ENCODE measurements at regions not wholly inside any gene's neighbourhood (a gene's known extent, or its start where the extent isn't known, plus 50 kb on each side); places are given as distances from the start of the nearest gene placed in this dataset.

- Histone ChIP-seq H3K27me3 (ENCODE audit: control insufficient read depth, insufficient read depth, low read length) (peaks cover 3% of the 10 kb centered on the region; the same call in 1 of the 2 replicates), H3K36me3 (ENCODE audit: control insufficient read depth, insufficient read depth, low read length) (no peaks in the 10 kb centered on the region), H3K27ac (ENCODE audit: low read length) (no peak overlapping the region), H3K4me1 (ENCODE audit: control insufficient read depth, insufficient read depth, low read length) (no peaks in the 10 kb centered on the region), H3K4me3 (ENCODE audit: low read depth in 2 of 2, low read length in 2 of 2) (no peak overlapping the region), H3K9me3 (ENCODE audit: control insufficient read depth, insufficient read depth, low read depth, low read length) (no peaks in the 10 kb centered on the region)
- in situ Hi-C loops (cut with HindIII; ENCODE audit: low pct_unique_long_range_greater_than_20kb, low sequenced_read_pairs): no loop called here
- BruUV-seq (replicated peaks): no TSS peak
- no peak for TF ChIP-seq TCF7L2 (IDR thresholded peaks at IDR 0.05; ENCODE audit: low read depth, low read length)
- no peak for TF ChIP-seq REST (IDR thresholded peaks at IDR 0.05; ENCODE audit: insufficient read depth in 1 of 2, low read depth in 2 of 2, low read length in 1 of 2)
- TF ChIP-seq CTCF (IDR thresholded peaks at IDR 0.05): no peak
- TF ChIP-seq POLR2AphosphoS5 (IDR thresholded peaks at IDR 0.05; ENCODE audit: low read depth, low read length): no peak
- no peak for TF ChIP-seq SIN3A (IDR thresholded peaks at IDR 0.05; ENCODE audit: borderline replicate concordance, insufficient read depth, low read depth, low read length)
- ChIA-PET CTCF (no interaction called here), POLR2A (no interaction called here)
- intact Hi-C loops (cut with micrococcal nuclease; ENCODE audit: unreplicated experiment): no loop called here
- no peak for DNase-seq (ENCODE audit: low read depth, low spot score)
- ATAC-seq: no peak
Observed at GRCh38 chr11:131297441-131297840, 73.0 kb upstream of the NTM start.

GRCh38 chr11:131299598-131300438 lies 70.6 kb upstream of the NTM start:
- ChIA-PET POLR2A (interaction anchor here (0.6 kb wide), 1 partner anchor 34 kb away, joined by 3 read pairs; no protein-coding TSS in a partner anchor), CTCF (no interaction called here)
- Histone ChIP-seq H3K4me1 (ENCODE audit: control insufficient read depth, insufficient read depth, low read length) (no peaks in the 10 kb centered on the region), H3K9me3 (ENCODE audit: control insufficient read depth, insufficient read depth, low read depth, low read length) (no peaks in the 10 kb centered on the region), H3K27ac (ENCODE audit: low read length) (no peak overlapping the region), H3K36me3 (ENCODE audit: control insufficient read depth, insufficient read depth, low read length) (no peaks in the 10 kb centered on the region), H3K27me3 (ENCODE audit: control insufficient read depth, insufficient read depth, low read length) (peaks cover 3% of the 10 kb centered on the region; the same call in 1 of the 2 replicates), H3K4me3 (ENCODE audit: low read depth in 2 of 2, low read length in 2 of 2) (no peak overlapping the region)
- intact Hi-C loops (cut with micrococcal nuclease; ENCODE audit: unreplicated experiment) (no loop called here), in situ Hi-C loops (cut with HindIII; ENCODE audit: low pct_unique_long_range_greater_than_20kb, low sequenced_read_pairs) (no loop called here)
- no peak for TF ChIP-seq TCF7L2 (IDR thresholded peaks at IDR 0.05; ENCODE audit: low read depth, low read length)
- no peak for TF ChIP-seq REST (IDR thresholded peaks at IDR 0.05; ENCODE audit: insufficient read depth in 1 of 2, low read depth in 2 of 2, low read length in 1 of 2)
- no peak for TF ChIP-seq POLR2AphosphoS5 (IDR thresholded peaks at IDR 0.05; ENCODE audit: low read depth, low read length)
- TF ChIP-seq CTCF (IDR thresholded peaks at IDR 0.05): no peak
- TF ChIP-seq SIN3A (IDR thresholded peaks at IDR 0.05; ENCODE audit: borderline replicate concordance, insufficient read depth, low read depth, low read length): no peak
- ATAC-seq (no peak), DNase-seq (ENCODE audit: low read depth, low spot score) (no peak)
- BruUV-seq (replicated peaks): no TSS peak
